ENCODE measurements at regions not wholly inside any gene's neighbourhood (a gene's known extent, or its start where the extent isn't known, plus 50 kb on each side); places are given as distances from the start of the nearest gene placed in this dataset.

- no peak overlapping the region for H3K27ac Mint-ChIP-seq (ENCODE audit: unreplicated experiment)
- no peak overlapping the region for H3K4me3 Mint-ChIP-seq (ENCODE audit: low read depth, unreplicated experiment)
- no peak for TF ChIP-seq CTCF (IDR thresholded peaks at IDR 0.05; ENCODE audit: unreplicated experiment)
- BruUV-seq (replicated peaks): no TSS peak
- no peaks in the 10 kb centered on the region for H3K36me3 Mint-ChIP-seq (ENCODE audit: insufficient read depth, unreplicated experiment)
- H3K27me3 Mint-ChIP-seq (ENCODE audit: unreplicated experiment): no peaks in the 10 kb centered on the region
- no peak for DNase-seq
- CTCF ChIA-PET: interaction anchor here (0.6 kb wide), 1 partner anchor 142 kb away, joined by 3 read pairs; no protein-coding TSS in a partner anchor
- intact Hi-C loops (cut with micrococcal nuclease; ENCODE audit: unreplicated experiment): loop anchor here (10.0 kb wide), 1 partner anchor 171 kb away; no protein-coding TSS in a partner anchor
- no peaks in the 10 kb centered on the region for H3K9me3 Mint-ChIP-seq (ENCODE audit: low read depth, unreplicated experiment)
- H3K4me1 Mint-ChIP-seq (ENCODE audit: low read depth, unreplicated experiment): peaks cover 20% of the 10 kb centered on the region
Observed at GRCh38 chr6:138596126-138596525, 96.8 kb upstream of the NHSL1 start.

GRCh38 chr6:138596591-138596990 lies 97.3 kb upstream of the NHSL1 start:
- intact Hi-C loops (cut with micrococcal nuclease; ENCODE audit: unreplicated experiment): loop anchor here (10.0 kb wide), 1 partner anchor 172 kb away; no protein-coding TSS in a partner anchor
- Mint-ChIP-seq H3K4me3 (ENCODE audit: low read depth, unreplicated experiment) (no peak overlapping the region), H3K36me3 (ENCODE audit: insufficient read depth, unreplicated experiment) (no peaks in the 10 kb centered on the region), H3K9me3 (ENCODE audit: low read depth, unreplicated experiment) (no peaks in the 10 kb centered on the region), H3K27me3 (ENCODE audit: unreplicated experiment) (no peaks in the 10 kb centered on the region), H3K4me1 (ENCODE audit: low read depth, unreplicated experiment) (peaks cover 20% of the 10 kb centered on the region), H3K27ac (ENCODE audit: unreplicated experiment) (no peak overlapping the region)
- DNase-seq: no peak
- no TSS peak for BruUV-seq (replicated peaks)
- CTCF ChIA-PET: interaction anchor here (0.6 kb wide), 1 partner anchor 141 kb away, joined by 3 read pairs; no protein-coding TSS in a partner anchor
- TF ChIP-seq CTCF (IDR thresholded peaks at IDR 0.05; ENCODE audit: unreplicated experiment): no peak

GRCh38 chr6:138597336-138597735 lies 98.0 kb upstream of the NHSL1 start:
- Mint-ChIP-seq H3K27ac (ENCODE audit: unreplicated experiment) (no peak overlapping the region), H3K9me3 (ENCODE audit: low read depth, unreplicated experiment) (no peaks in the 10 kb centered on the region), H3K4me3 (ENCODE audit: low read depth, unreplicated experiment) (no peak overlapping the region), H3K27me3 (ENCODE audit: unreplicated experiment) (no peaks in the 10 kb centered on the region), H3K36me3 (ENCODE audit: insufficient read depth, unreplicated experiment) (no peaks in the 10 kb centered on the region), H3K4me1 (ENCODE audit: low read depth, unreplicated experiment) (peaks cover 20% of the 10 kb centered on the region)
- BruUV-seq (replicated peaks): no TSS peak
- CTCF ChIA-PET: no interaction called here
- DNase-seq: no peak
- no peak for TF ChIP-seq CTCF (IDR thresholded peaks at IDR 0.05; ENCODE audit: unreplicated experiment)
- intact Hi-C loops (cut with micrococcal nuclease; ENCODE audit: unreplicated experiment): loop anchor here (10.0 kb wide), 1 partner anchor 173 kb away; no protein-coding TSS in a partner anchor

- Mint-ChIP-seq H3K4me1 (ENCODE audit: low read depth, unreplicated experiment) (peaks cover 9% of the 10 kb centered on the region), H3K9me3 (ENCODE audit: low read depth, unreplicated experiment) (no peaks in the 10 kb centered on the region), H3K27me3 (ENCODE audit: unreplicated experiment) (no peaks in the 10 kb centered on the region), H3K4me3 (ENCODE audit: low read depth, unreplicated experiment) (no peak overlapping the region), H3K27ac (ENCODE audit: unreplicated experiment) (no peak overlapping the region), H3K36me3 (ENCODE audit: insufficient read depth, unreplicated experiment) (no peaks in the 10 kb centered on the region)
- no peak for TF ChIP-seq CTCF (IDR thresholded peaks at IDR 0.05; ENCODE audit: unreplicated experiment)
- intact Hi-C loops (cut with micrococcal nuclease; ENCODE audit: unreplicated experiment): loop anchor here (10.0 kb wide), 1 partner anchor 174 kb away; no protein-coding TSS in a partner anchor
- DNase-seq: no peak
- CTCF ChIA-PET: no interaction called here
- no TSS peak for BruUV-seq (replicated peaks)
Observed at GRCh38 chr6:138598562-138599173, 99.4 kb upstream of the NHSL1 start.

Measured in Calu3 (cell line).